ENCODE measurements at regions not wholly inside any gene's neighbourhood (a gene's known extent, or its start where the extent isn't known, plus 50 kb on each side); places are given as distances from the start of the nearest gene placed in this dataset.

- H3K36me3 ChIP-seq (ENCODE audit: control insufficient read depth in 4 of 4, insufficient read depth in 3 of 4, low read depth in 1 of 4, low read length in 3 of 4), result no peaks in the 10 kb centered on the region
- no peak overlapping the region for H3K9ac ChIP-seq (ENCODE audit: low read depth in 1 of 2, low read length in 2 of 2)
- H3K4me3 ChIP-seq (ENCODE audit: low read depth in 1 of 3, low read length in 3 of 3), result no peak overlapping the region
- TF ChIP-seq MAX (IDR thresholded peaks at IDR 0.05) (no peak), HNF4A (conservative IDR thresholded peaks at IDR 0.05) (no peak), CTCF (IDR thresholded peaks at IDR 0.05; ENCODE audit: low read depth, low read length, missing input control) (no peak), TAF1 (conservative IDR thresholded peaks at IDR 0.05) (no peak), REST (IDR thresholded peaks at IDR 0.05) (no peak), FOXA1 (IDR thresholded peaks at IDR 0.05) (no peak), RAD21 (IDR thresholded peaks at IDR 0.05) (no peak), RXRA (IDR thresholded peaks at IDR 0.05) (no peak), GABPA (IDR thresholded peaks at IDR 0.05 in 1 of 2, conservative IDR thresholded peaks at IDR 0.05 in 1 of 2) (no peak), HNF4G (IDR thresholded peaks at IDR 0.05) (no peak), EGR1 (IDR thresholded peaks at IDR 0.05; ENCODE audit: low read depth in 2 of 2) (no peak), NR2F2 (IDR thresholded peaks at IDR 0.05) (no peak), FOXA2 (IDR thresholded peaks at IDR 0.05) (no peak), ZBTB33 (IDR thresholded peaks at IDR 0.05) (no peak), YY1 (IDR thresholded peaks at IDR 0.05) (no peak), SP1 (IDR thresholded peaks at IDR 0.05) (no peak), JUND (IDR thresholded peaks at IDR 0.05) (no peak)
- H3K27me3 ChIP-seq (ENCODE audit: control insufficient read depth in 4 of 4, insufficient read depth in 4 of 4, low read length in 3 of 4), result no peaks in the 10 kb centered on the region
- no peak overlapping the region for H3K27ac ChIP-seq (ENCODE audit: low read depth in 1 of 2, low read length in 2 of 2)
- no peak for DNase-seq (ENCODE audit: low spot score)
- no peaks in the 10 kb centered on the region for H3K4me1 ChIP-seq (ENCODE audit: control insufficient read depth in 4 of 4, insufficient read depth in 4 of 4, low read length in 3 of 4)
- peaks cover 0 to 3% (median under 1%) of the 10 kb centered on the region in 4 donors for H3K9me3 ChIP-seq (ENCODE audit: control insufficient read depth in 4 of 4, low read length in 3 of 4)
Measured at GRCh38 chr10:43734716-43735115, 86.0 kb upstream of the ZNF32 start.

- no peak overlapping the region for H3K27ac ChIP-seq (ENCODE audit: low read depth in 1 of 2, low read length in 2 of 2)
- H3K4me3 ChIP-seq (ENCODE audit: low read depth in 1 of 3, low read length in 3 of 3), result no peak overlapping the region
- WGBS, result 72% methylated on average over 3 of the region's 3 CpGs
- no peak for TF ChIP-seq YY1 (IDR thresholded peaks at IDR 0.05)
- TF ChIP-seq JUND (IDR thresholded peaks at IDR 0.05), result no peak
- no peak for TF ChIP-seq RXRA (IDR thresholded peaks at IDR 0.05)
- TF ChIP-seq RAD21 (IDR thresholded peaks at IDR 0.05), result no peak
- no peak for TF ChIP-seq ATF3 (IDR thresholded peaks at IDR 0.05)
- TF ChIP-seq EGR1 (IDR thresholded peaks at IDR 0.05; ENCODE audit: low read depth in 2 of 2), result no peak
- TF ChIP-seq GABPA (IDR thresholded peaks at IDR 0.05 in 1 of 2, conservative IDR thresholded peaks at IDR 0.05 in 1 of 2), result no peak
- TF ChIP-seq SP1 (IDR thresholded peaks at IDR 0.05), result no peak
- no peak for TF ChIP-seq HNF4G (IDR thresholded peaks at IDR 0.05)
- TF ChIP-seq NR2F2 (IDR thresholded peaks at IDR 0.05), result no peak
- TF ChIP-seq HNF4A (conservative IDR thresholded peaks at IDR 0.05), result no peak
- no peak for TF ChIP-seq ZBTB33 (IDR thresholded peaks at IDR 0.05)
- TF ChIP-seq FOXA1 (IDR thresholded peaks at IDR 0.05), result no peak
- no peak for TF ChIP-seq REST (IDR thresholded peaks at IDR 0.05)
- no peak for TF ChIP-seq TAF1 (conservative IDR thresholded peaks at IDR 0.05)
Measured at GRCh38 chr10:43731486-43731885, 82.8 kb upstream of the ZNF32 start.

More at GRCh38 chr10:43731486-43731885, 82.8 kb upstream of the ZNF32 start:
- Histone ChIP-seq H3K9me3 (ENCODE audit: control insufficient read depth in 4 of 4, low read length in 3 of 4) (peaks cover 1 to 7% (median 5%) of the 10 kb centered on the region in 4 donors), H3K4me1 (ENCODE audit: control insufficient read depth in 4 of 4, insufficient read depth in 4 of 4, low read length in 3 of 4) (no peaks in the 10 kb centered on the region), H3K9ac (ENCODE audit: low read depth in 1 of 2, low read length in 2 of 2) (no peak overlapping the region), H3K36me3 (ENCODE audit: control insufficient read depth in 4 of 4, insufficient read depth in 3 of 4, low read depth in 1 of 4, low read length in 3 of 4) (no peaks in the 10 kb centered on the region), H3K27me3 (ENCODE audit: control insufficient read depth in 4 of 4, insufficient read depth in 4 of 4, low read length in 3 of 4) (no peaks in the 10 kb centered on the region)
- no peak for DNase-seq (ENCODE audit: low spot score)

Measured in liver (tissue), 8 donors.